Loucy (cell line): ENCODE measurements at regions not wholly inside any gene's neighbourhood (a gene's known extent, or its start where the extent isn't known, plus 50 kb on each side); places are given as distances from the start of the nearest gene placed in this dataset.

ENCODE experiments used
- CTCF ChIP-seq: fragments of 200-600 bp; sonication (generic); conservative IDR thresholded peaks from 2 replicates; pipeline ENCODE4 v1.5.1; 2014; ENCODE audit warnings: mild to moderate bottlenecking, antibody characterized with exemption, low read length
- EZH2phosphoT487 ChIP-seq: fragments of 200-600 bp; IDR thresholded peaks from 2 replicates; pipeline ENCODE4 v1.6.1; 2018; ENCODE audit warnings: antibody characterized with exemption, mild to moderate bottlenecking, moderate library complexity, borderline replicate concordance

DNA sequence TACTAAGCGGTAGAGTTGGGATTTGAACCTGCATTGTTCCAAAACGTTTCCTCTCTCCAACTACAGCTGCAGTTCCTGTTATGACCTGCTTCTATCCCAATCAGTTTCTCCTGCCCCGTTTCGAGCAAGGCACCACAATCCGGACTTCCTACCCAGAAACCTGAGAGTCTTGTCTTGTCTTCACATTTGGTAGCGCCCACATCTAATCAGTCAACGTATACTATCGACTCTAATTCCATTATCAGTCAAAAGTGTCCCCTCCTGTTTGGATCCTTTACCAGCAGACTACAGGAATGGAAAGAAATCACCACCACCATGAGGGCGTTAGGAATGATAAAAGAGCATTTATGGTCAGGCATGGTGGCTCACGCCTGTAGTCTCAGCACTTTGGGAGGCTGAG is 124.6 kb downstream of the AXIN2 start:
- TF ChIP-seq CTCF = no peak
- TF ChIP-seq EZH2phosphoT487 = no peak
